ENCODE measurements at regions not wholly inside any gene's neighbourhood (a gene's known extent, or its start where the extent isn't known, plus 50 kb on each side); places are given as distances from the start of the nearest gene placed in this dataset.

GRCh38 chr5:84673785-84674184 lies 289.1 kb upstream of the EDIL3 start:
- intact Hi-C loops (cut with DNase I) = no loop called here
- H3K4me1 ChIP-seq = no peaks in the 10 kb centered on the region
- H3K36me3 ChIP-seq = no peaks in the 10 kb centered on the region
- WGBS, 4 donors = 29 to 37% (median 31%) methylated on average over 3 of the region's 3 CpGs
- no peak overlapping the region for H3K4me3 ChIP-seq
- DNase-seq = no peak
- H3K27me3 ChIP-seq = no peaks in the 10 kb centered on the region
- H3K27ac ChIP-seq = no peak overlapping the region
- ATAC-seq = no peak
- peaks cover 0 to 4% (median 0%) of the 10 kb centered on the region in 12 donors for H3K9me3 ChIP-seq
- no peak for TF ChIP-seq CTCF (IDR thresholded peaks at IDR 0.05)
- no peak for TF ChIP-seq POLR2A (IDR thresholded peaks at IDR 0.05)

- WGBS, 4 donors = 90 to 94% (median 92%) methylated on average over 3 of the region's 3 CpGs
- Histone ChIP-seq H3K4me3 (no peak overlapping the region), H3K9me3 (peaks cover 0 to 4% (median 0%) of the 10 kb centered on the region in 12 donors), H3K27me3 (no peaks in the 10 kb centered on the region), H3K36me3 (no peaks in the 10 kb centered on the region), H3K27ac (no peak overlapping the region), H3K4me1 (no peaks in the 10 kb centered on the region)
- no peak for DNase-seq
- TF ChIP-seq CTCF (IDR thresholded peaks at IDR 0.05) = no peak
- TF ChIP-seq POLR2A (IDR thresholded peaks at IDR 0.05) = no peak
- ATAC-seq = no peak
- intact Hi-C loops (cut with DNase I) = no loop called here
These were observed 282.9 kb upstream of the EDIL3 start for GRCh38 chr5:84667576-84667975.

GRCh38 chr5:84650429-84650828 lies 265.7 kb upstream of the EDIL3 start:
- H3K36me3 ChIP-seq = no peaks in the 10 kb centered on the region
- 17 to 25% (median 20%) methylated on average over 1 of the region's 1 CpG for WGBS, 4 donors
- no peak for TF ChIP-seq POLR2A (IDR thresholded peaks at IDR 0.05)
- no peak for TF ChIP-seq CTCF (IDR thresholded peaks at IDR 0.05)

GRCh38 chr5:84647581-84647980 lies 262.9 kb upstream of the EDIL3 start:
- no peaks in the 10 kb centered on the region for H3K36me3 ChIP-seq
- no peak overlapping the region for H3K4me3 ChIP-seq
- no peaks in the 10 kb centered on the region for H3K9me3 ChIP-seq
- no peaks in the 10 kb centered on the region for H3K4me1 ChIP-seq
- no peak for TF ChIP-seq POLR2A (IDR thresholded peaks at IDR 0.05)
- TF ChIP-seq CTCF (IDR thresholded peaks at IDR 0.05) = no peak
- DNase-seq (no peak), ATAC-seq (no peak)
- H3K27ac ChIP-seq = no peak overlapping the region
- WGBS, 4 donors = 62 to 66% (median 63%) methylated on average over 2 of the region's 2 CpGs
- no peaks in the 10 kb centered on the region for H3K27me3 ChIP-seq
- intact Hi-C loops (cut with DNase I) = no loop called here

More at GRCh38 chr5:84650429-84650828, 265.7 kb upstream of the EDIL3 start:
- ATAC-seq (no peak), DNase-seq (no peak)
- no peak overlapping the region for H3K4me3 ChIP-seq
- no peaks in the 10 kb centered on the region for H3K4me1 ChIP-seq
- no peak overlapping the region for H3K27ac ChIP-seq
- H3K9me3 ChIP-seq = no peaks in the 10 kb centered on the region
- intact Hi-C loops (cut with DNase I) = no loop called here
- H3K27me3 ChIP-seq = no peaks in the 10 kb centered on the region

All from heart left ventricle (tissue), 16 donors.